Tibial nerve (tissue), 4 donors: ENCODE measurements at regions not wholly inside any gene's neighbourhood (a gene's known extent, or its start where the extent isn't known, plus 50 kb on each side); places are given as distances from the start of the nearest gene placed in this dataset.

ENCODE experiments used
- DNase-seq, 2 donors: peaks; one replicate each; pipeline ENCODE4 v3.0.0-alpha.2; 2019; ENCODE audit warnings: low spot score in 2 of 2
- H3K27ac ChIP-seq, 4 donors: fragments of 200-600 bp; sonication (generic) in 3 of 4; one replicate each; pipeline ENCODE4 v1.5.1; 2017 to 2019; ENCODE audit warnings: mild to moderate bottlenecking in 1 of 4
- H3K27me3 ChIP-seq, 2 donors: fragments of 200-600 bp; sonication (generic) in 1 of 2; one replicate each; pipeline versions ENCODE4 v1.5.1 to v1.6.0; 2017 to 2019
- H3K36me3 ChIP-seq, 3 donors: fragments of 200-600 bp; sonication (generic); one replicate each; pipeline ENCODE4 v1.5.1; 2018 to 2019
- H3K4me1 ChIP-seq, 4 donors: fragments of 200-600 bp; sonication (generic) in 3 of 4; one replicate each; pipeline ENCODE4 v1.5.1; 2017 to 2019
- H3K4me3 ChIP-seq, 4 donors: fragments of 200-600 bp; sonication (generic) in 3 of 4; one replicate each; pipeline ENCODE4 v1.5.1; 2017 to 2019; ENCODE audit warnings: mild to moderate bottlenecking in 1 of 4, moderate library complexity in 1 of 4
- H3K9me3 ChIP-seq, 4 donors: fragments of 200-600 bp; sonication (generic) in 3 of 4; one replicate each; pipeline ENCODE4 v1.5.1; 2017 to 2019
- CTCF ChIP-seq, 5 experiments: fragments of 200-600 bp in 3 of 5; fragments of 450-650 bp in 2 of 5; sonication (generic) in 3 of 5; IDR thresholded peaks; one replicate each; pipeline ENCODE4 v1.5.1; 2016 to 2019; ENCODE audit warnings: antibody characterized with exemption in 5 of 5, mild to moderate bottlenecking in 3 of 5, moderate library complexity in 2 of 5
- EP300 ChIP-seq, 2 donors: sonication (generic); formaldehyde crosslinking; IDR thresholded peaks; one replicate each; pipeline ENCODE4 v1.6.1; 2017; ENCODE audit warnings: antibody characterized with exemption in 2 of 2, mild to moderate bottlenecking in 1 of 2
- POLR2A ChIP-seq, 2 donors: fragments of 450-650 bp; IDR thresholded peaks; one replicate each; pipeline ENCODE4 v1.6.1; 2017; ENCODE audit warnings: antibody characterized with exemption in 2 of 2, mild to moderate bottlenecking in 2 of 2, moderate library complexity in 2 of 2
- WGBS, 2 donors: methylation state at CpG; one replicate each; pipeline ENCODE4 v1.1.5; 2018; 5-methylcytosine and 5-hydroxymethylcytosine counted together

GRCh38 chr15:38648121-38648843 is 83.7 kb upstream of the RASGRP1 start:
- TF ChIP-seq EP300 (IDR thresholded peaks at IDR 0.05) (no peak), POLR2A (IDR thresholded peaks at IDR 0.05) (no peak), CTCF (IDR thresholded peaks at IDR 0.05) (no peak)
- Histone ChIP-seq H3K4me1 (peaks cover 0 to 3% (median 0%) of the 10 kb centered on the region in 4 donors), H3K4me3 (no peak overlapping the region), H3K27me3 (no peaks in the 10 kb centered on the region), H3K36me3 (no peaks in the 10 kb centered on the region), H3K9me3 (peaks cover 0 to 3% (median 0%) of the 10 kb centered on the region in 4 donors), H3K27ac (no peak overlapping the region)
- DNase-seq = no peak
- WGBS, 2 donors = 64% methylated on average over 10 of the region's 10 CpGs

- Histone ChIP-seq H3K4me1 (peaks cover 0 to 3% (median 0%) of the 10 kb centered on the region in 4 donors), H3K4me3 (no peak overlapping the region), H3K36me3 (no peaks in the 10 kb centered on the region), H3K9me3 (no peaks in the 10 kb centered on the region), H3K27ac (no peak overlapping the region), H3K27me3 (no peaks in the 10 kb centered on the region)
- no peak for DNase-seq
- TF ChIP-seq POLR2A (IDR thresholded peaks at IDR 0.05) = no peak
- TF ChIP-seq EP300 (IDR thresholded peaks at IDR 0.05) = no peak
- no peak for TF ChIP-seq CTCF (IDR thresholded peaks at IDR 0.05)
Observed at GRCh38 chr15:38650384-38650783, 85.8 kb upstream of the RASGRP1 start.

- no peak for TF ChIP-seq EP300 (IDR thresholded peaks at IDR 0.05)
- TF ChIP-seq CTCF (IDR thresholded peaks at IDR 0.05) = no peak
- TF ChIP-seq POLR2A (IDR thresholded peaks at IDR 0.05) = no peak
- peaks cover 0 to 3% (median 0%) of the 10 kb centered on the region in 4 donors for H3K4me1 ChIP-seq
- no peak overlapping the region for H3K4me3 ChIP-seq
- no peaks in the 10 kb centered on the region for H3K9me3 ChIP-seq
- no peak overlapping the region for H3K27ac ChIP-seq
- DNase-seq = no peak
- H3K36me3 ChIP-seq = no peaks in the 10 kb centered on the region
- WGBS, 2 donors = 85 to 96% methylated on average over 1 of the region's 1 CpG
- no peaks in the 10 kb centered on the region for H3K27me3 ChIP-seq
Observed at GRCh38 chr15:38650936-38651327, 86.3 kb upstream of the RASGRP1 start.

GRCh38 chr15:38651328-38652038 is 86.9 kb upstream of the RASGRP1 start:
- Histone ChIP-seq H3K4me3 (no peak overlapping the region), H3K27ac (peak overlapping the region in 1 of 4 donors; percentile 45), H3K4me1 (peaks cover 0 to 3% (median 0%) of the 10 kb centered on the region in 4 donors), H3K27me3 (no peaks in the 10 kb centered on the region), H3K36me3 (no peaks in the 10 kb centered on the region), H3K9me3 (no peaks in the 10 kb centered on the region)
- TF ChIP-seq EP300 (IDR thresholded peaks at IDR 0.05) (no peak), CTCF (IDR thresholded peaks at IDR 0.05) (no peak), POLR2A (IDR thresholded peaks at IDR 0.05) (no peak)
- DNase-seq = no peak
- 64% methylated on average over 11 of the region's 11 CpGs for WGBS, 2 donors

GRCh38 chr15:38652183-38652794 is 87.7 kb upstream of the RASGRP1 start:
- Histone ChIP-seq H3K27me3 (no peaks in the 10 kb centered on the region), H3K27ac (no peak overlapping the region), H3K9me3 (no peaks in the 10 kb centered on the region), H3K36me3 (no peaks in the 10 kb centered on the region), H3K4me3 (no peak overlapping the region), H3K4me1 (peaks cover 0 to 3% (median 0%) of the 10 kb centered on the region in 4 donors)
- no peak for DNase-seq
- TF ChIP-seq POLR2A (IDR thresholded peaks at IDR 0.05) (no peak), CTCF (IDR thresholded peaks at IDR 0.05) (no peak), EP300 (IDR thresholded peaks at IDR 0.05) (no peak)
- WGBS, 2 donors = 83 to 99% methylated on average over 5 of the region's 5 CpGs
